Endothelial cell of umbilical vein (primary cell): ENCODE measurements at regions not wholly inside any gene's neighbourhood (a gene's known extent, or its start where the extent isn't known, plus 50 kb on each side); places are given as distances from the start of the nearest gene placed in this dataset.

ENCODE experiments used
- BruUV-seq: library from RNA; stranded (reverse); fragments of 400-500 nt; replicated peaks from 2 replicates; lab custom pipeline; 2021; lab: Mats Ljungman, UMichigan
- CTCF ChIA-PET: fragments of 300-600, 350-600 bp; sonication (Branson Sonifier 250); formaldehyde crosslinking; loops from one replicate; lab custom pipeline; 2021; ENCODE audit warnings: antibody characterized with exemption, inconsistent platforms; lab: Charles Lee
- POLR2A ChIA-PET: fragments of 300-600, 350-600 bp; sonication (Branson Sonifier 250); formaldehyde crosslinking; loops from one replicate; lab custom pipeline; 2021; ENCODE audit warnings: antibody characterized with exemption, inconsistent platforms; lab: Charles Lee
- DNase-seq: peaks from one replicate; pipeline ENCODE4 v3.0.0-alpha.2; 2011; ENCODE audit warnings: low read depth, low spot score
- FAIRE-seq: peaks from 2 replicates; lab custom pipeline; 2011; peaks lifted over from hg19 to GRCh38; lab: Jason Lieb, UNC
- H2AFZ ChIP-seq: 2 replicates; pipeline ENCODE4 v1.6.0; 2012; ENCODE audit warnings: low read depth, low read length, control low read depth, inconsistent platforms
- H3K27ac ChIP-seq: 2 replicates; pipeline ENCODE4 v1.5.1; 2011; ENCODE audit warnings: low read depth, mild to moderate bottlenecking, control low read depth, low read length, moderate library complexity; ENCODE audit not compliant: insufficient read depth
- H3K27me3 ChIP-seq, 2 experiments: 2 replicates each; pipeline versions ENCODE4 v1.6.0 to v1.6.1; 2011; ENCODE audit warnings: low read length in 2 of 2, mixed read lengths in 1 of 2; ENCODE audit not compliant: control insufficient read depth in 2 of 2, insufficient read depth in 2 of 2
- H3K36me3 ChIP-seq, 2 experiments: 2 replicates in 1 of 2; 3 replicates in 1 of 2; pipeline ENCODE4 v1.5.1; 2011; ENCODE audit warnings: low read length in 2 of 2, mild to moderate bottlenecking in 1 of 2, moderate library complexity in 1 of 2; ENCODE audit not compliant: control insufficient read depth in 2 of 2, insufficient read depth in 2 of 2; ENCODE audit errors: extremely low read depth in 1 of 2
- H3K4me1 ChIP-seq: 3 replicates; pipeline ENCODE4 v1.5.1; 2011; ENCODE audit warnings: mild to moderate bottlenecking, low read length; ENCODE audit not compliant: control insufficient read depth, insufficient read depth; ENCODE audit errors: extremely low read depth
- H3K4me2 ChIP-seq: 2 replicates; pipeline ENCODE4 v1.6.1; 2011; ENCODE audit warnings: low read length, control low read depth, mixed read lengths; ENCODE audit not compliant: insufficient read depth
- H3K4me3 ChIP-seq, 3 experiments: fragments of 200-600 bp in 1 of 3; sonication (generic), shearing (Covaris generic) in 1 of 3; replicated peaks in 1 of 3; 2 replicates each; pipeline ENCODE4 v1.5.1; 2011 to 2016; ENCODE audit warnings: control low read depth in 3 of 3, low read length in 3 of 3, mild to moderate bottlenecking in 2 of 3, inconsistent platforms in 1 of 3, low read depth in 1 of 3, moderate library complexity in 1 of 3; ENCODE audit not compliant: insufficient read depth in 1 of 3
- H3K79me2 ChIP-seq: 2 replicates; pipeline ENCODE4 v1.6.0; 2012; ENCODE audit warnings: low read length, inconsistent platforms; ENCODE audit not compliant: control insufficient read depth, insufficient read depth
- H3K9ac ChIP-seq: replicated peaks from 2 replicates; pipeline ENCODE3; 2011; ENCODE audit warnings: low read length, control low read depth; ENCODE audit not compliant: insufficient read depth; ENCODE audit errors: extremely low read depth
- H3K9me1 ChIP-seq: replicated peaks from 3 replicates; pipeline ENCODE4 v1.6.0; 2011; ENCODE audit warnings: mild to moderate bottlenecking, low read length; ENCODE audit not compliant: control insufficient read depth, insufficient read depth; ENCODE audit errors: extremely low read depth
- H3K9me3 ChIP-seq: replicated peaks from 2 replicates; pipeline ENCODE4 v1.5.1; 2012; ENCODE audit warnings: low read length, inconsistent platforms; ENCODE audit not compliant: control insufficient read depth, insufficient read depth
- H4K20me1 ChIP-seq: replicated peaks from 2 replicates; pipeline ENCODE3; 2011; ENCODE audit warnings: mild to moderate bottlenecking, low read length; ENCODE audit not compliant: control insufficient read depth, insufficient read depth; ENCODE audit errors: extremely low read depth
- EZH2 ChIP-seq: IDR thresholded peaks from 2 replicates; pipeline ENCODE4 v1.6.1; 2012; ENCODE audit warnings: borderline replicate concordance, low read depth, mild to moderate bottlenecking, moderate library complexity, low read length, inconsistent platforms; ENCODE audit not compliant: severe bottlenecking
- FOS ChIP-seq: IDR thresholded peaks from 2 replicates; pipeline ENCODE4 v1.6.1; 2011; ENCODE audit warnings: mild to moderate bottlenecking, low read length, moderate library complexity, borderline replicate concordance; ENCODE audit not compliant: insufficient read depth
- GATA2 ChIP-seq: IDR thresholded peaks from 2 replicates; pipeline ENCODE4 v1.7.0; 2011; ENCODE audit warnings: low read depth, mild to moderate bottlenecking, moderate library complexity, mixed read lengths, low read length; ENCODE audit not compliant: insufficient read length, insufficient read depth
- JUN ChIP-seq: IDR thresholded peaks from 2 replicates; pipeline ENCODE4 v1.6.1; 2011; ENCODE audit warnings: borderline replicate concordance, low read depth; ENCODE audit not compliant: insufficient read length, insufficient read depth
- MAX ChIP-seq: IDR thresholded peaks from 2 replicates; pipeline ENCODE4 v1.6.1; 2011; ENCODE audit not compliant: insufficient read depth, insufficient read length
- MYC ChIP-seq: IDR thresholded peaks from one replicate; pipeline ENCODE4 v1.6.1; 2011; ENCODE audit warnings: mild to moderate bottlenecking, low read depth, low read length
- POLR2A ChIP-seq: IDR thresholded peaks from 2 replicates; pipeline ENCODE4 v1.6.1; 2012; ENCODE audit warnings: low read depth, mild to moderate bottlenecking, control low read depth, low read length
- POLR2AphosphoS5 ChIP-seq: IDR thresholded peaks from 2 replicates; pipeline ENCODE4 v1.6.1; 2012; ENCODE audit warnings: low read depth, mild to moderate bottlenecking, control low read depth, low read length, moderate library complexity; ENCODE audit not compliant: insufficient read depth
- dilution Hi-C: fragments of 300-500 bp; cut with MboI; formaldehyde crosslinking; loops from one replicate; pipeline ENCODE4 v1.15.0; 2019; ENCODE audit warnings: low sequenced_read_pairs; ENCODE audit not compliant: extremely low pct_ligation_motif_present
- intact Hi-C: fragments of 100-400 bp; cut with micrococcal nuclease; formaldehyde crosslinking; loops from one replicate; pipeline ENCODE4 v1.10.0; 2022
- TF ChIP-seq, protein P1 (sequence below), 2 donors: IDR thresholded peaks; 1 replicate in 1 of 2; 2 replicates in 1 of 2; pipeline ENCODE4 v1.5.1; 2011; ENCODE audit warnings: low read length in 2 of 2, mild to moderate bottlenecking in 2 of 2, moderate library complexity in 2 of 2, control low read depth in 1 of 2, inconsistent platforms in 1 of 2, low read depth in 1 of 2; ENCODE audit not compliant: insufficient read depth in 1 of 2; ENCODE audit errors: extremely low read depth in 1 of 2

DNA sequence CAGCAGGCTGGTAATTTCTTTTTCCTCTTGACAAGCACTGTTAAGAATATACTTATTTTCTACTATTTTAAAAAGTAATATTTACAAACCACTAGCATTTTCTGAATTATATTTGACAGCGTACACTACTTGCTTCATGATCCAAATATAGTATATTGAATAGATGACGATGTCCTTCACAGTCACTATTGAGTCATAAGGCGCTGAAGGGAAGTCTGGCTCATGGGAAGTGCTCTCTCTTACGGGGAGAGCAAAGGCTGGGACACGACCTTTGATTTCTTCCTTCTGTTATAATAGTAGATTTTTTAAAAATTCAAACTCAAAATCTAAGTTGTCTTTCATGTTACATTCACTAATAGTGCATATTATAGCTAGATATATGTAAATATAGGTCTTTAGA, 357.1 kb downstream of the SOCS6 start:
- Histone ChIP-seq H3K27me3 (no peaks in the 10 kb centered on the region), H3K9ac (no peak overlapping the region), H3K4me3 (no peak overlapping the region), H3K4me1 (no peaks in the 10 kb centered on the region), H2AFZ (no peak overlapping the region), H3K27ac (no peak overlapping the region), H3K4me2 (no peak overlapping the region), H4K20me1 (no peaks in the 10 kb centered on the region), H3K9me1 (no peaks in the 10 kb centered on the region), H3K79me2 (no peaks in the 10 kb centered on the region), H3K9me3 (peaks cover 2% of the 10 kb centered on the region), H3K36me3 (no peaks in the 10 kb centered on the region)
- TF ChIP-seq JUN = no peak
- no peak for TF ChIP-seq EZH2
- no peak for TF ChIP-seq GATA2
- TF ChIP-seq POLR2AphosphoS5 = no peak
- TF ChIP-seq POLR2A = no peak
- TF ChIP-seq FOS = no peak
- TF ChIP-seq MYC = no peak
- TF ChIP-seq MAX = no peak
- TF ChIP-seq, protein P1, sequence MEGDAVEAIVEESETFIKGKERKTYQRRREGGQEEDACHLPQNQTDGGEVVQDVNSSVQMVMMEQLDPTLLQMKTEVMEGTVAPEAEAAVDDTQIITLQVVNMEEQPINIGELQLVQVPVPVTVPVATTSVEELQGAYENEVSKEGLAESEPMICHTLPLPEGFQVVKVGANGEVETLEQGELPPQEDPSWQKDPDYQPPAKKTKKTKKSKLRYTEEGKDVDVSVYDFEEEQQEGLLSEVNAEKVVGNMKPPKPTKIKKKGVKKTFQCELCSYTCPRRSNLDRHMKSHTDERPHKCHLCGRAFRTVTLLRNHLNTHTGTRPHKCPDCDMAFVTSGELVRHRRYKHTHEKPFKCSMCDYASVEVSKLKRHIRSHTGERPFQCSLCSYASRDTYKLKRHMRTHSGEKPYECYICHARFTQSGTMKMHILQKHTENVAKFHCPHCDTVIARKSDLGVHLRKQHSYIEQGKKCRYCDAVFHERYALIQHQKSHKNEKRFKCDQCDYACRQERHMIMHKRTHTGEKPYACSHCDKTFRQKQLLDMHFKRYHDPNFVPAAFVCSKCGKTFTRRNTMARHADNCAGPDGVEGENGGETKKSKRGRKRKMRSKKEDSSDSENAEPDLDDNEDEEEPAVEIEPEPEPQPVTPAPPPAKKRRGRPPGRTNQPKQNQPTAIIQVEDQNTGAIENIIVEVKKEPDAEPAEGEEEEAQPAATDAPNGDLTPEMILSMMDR (IDR thresholded peaks at IDR 0.05; ENCODE audit: extremely low read depth in 1 of 2, insufficient read depth in 1 of 2, low read depth in 1 of 2, low read length in 2 of 2) = no peak
- FAIRE-seq (no peak), DNase-seq (no peak)
- POLR2A ChIA-PET = no interaction called here
- dilution Hi-C loops (no loop called here), intact Hi-C loops (no loop called here)
- no TSS peak for BruUV-seq
- CTCF ChIA-PET = no interaction called here
